Activated naive CD8-positive, alpha-beta T cell treated with anti-CD3 and anti-CD28 coated beads, Interleukin-2, amount 10 ng/mL, durations not matched to agents 7 days and 5 days (primary cell): ENCODE measurements at regions not wholly inside any gene's neighbourhood (a gene's known extent, or its start where the extent isn't known, plus 50 kb on each side); places are given as distances from the start of the nearest gene placed in this dataset.

Source experiments
- ATAC-seq: fragments of 150-1000 bp; cut with Tn5 transposase; one replicate; pipeline ENCODE4 v1.10.0; 2021; ENCODE audit warnings: low read depth, moderate library complexity
- POLR2A ChIA-PET: fragments of 350-600 bp; sonication (Branson Sonifier 250); formaldehyde crosslinking; loops from one replicate; lab custom pipeline; 2021; ENCODE audit warnings: antibody characterized with exemption; lab: Charles Lee
- DNase-seq: peaks from one replicate; pipeline ENCODE4 v3.0.0; 2021
- H3K27ac Mint-ChIP-seq: one replicate; pipeline ENCODE4 v1.8.0; 2022; ENCODE audit warnings: mild to moderate bottlenecking, mixed read lengths
- H3K27me3 Mint-ChIP-seq: one replicate; pipeline ENCODE4 v1.8.0; 2022; ENCODE audit warnings: mild to moderate bottlenecking, moderate library complexity, mixed read lengths
- H3K36me3 Mint-ChIP-seq: one replicate; pipeline ENCODE4 v1.8.0; 2021; ENCODE audit warnings: mild to moderate bottlenecking, mixed read lengths
- H3K4me1 Mint-ChIP-seq: one replicate; pipeline ENCODE4 v1.8.0; 2021; ENCODE audit warnings: mixed read lengths
- H3K4me3 Mint-ChIP-seq: one replicate; pipeline ENCODE4 v1.8.0; 2022; ENCODE audit warnings: mild to moderate bottlenecking, moderate library complexity, mixed read lengths
- H3K9me3 Mint-ChIP-seq: one replicate; pipeline ENCODE4 v1.8.0; 2021; ENCODE audit warnings: mixed read lengths

GRCh38 chr4:151459375-151459774, 50.4 kb downstream of the FHIP1A start:
- DNase-seq (no peak), ATAC-seq (no peak)
- Mint-ChIP-seq H3K27me3 (peaks cover 3% of the 10 kb centered on the region), H3K27ac (no peak overlapping the region), H3K4me3 (no peak overlapping the region), H3K4me1 (no peaks in the 10 kb centered on the region), H3K36me3 (no peaks in the 10 kb centered on the region), H3K9me3 (no peaks in the 10 kb centered on the region)
- POLR2A ChIA-PET, result no interaction called here

GRCh38 chr4:151460434-151460833, 51.5 kb downstream of the FHIP1A start:
- POLR2A ChIA-PET, result no interaction called here
- Mint-ChIP-seq H3K27me3 (peaks cover 3% of the 10 kb centered on the region), H3K27ac (no peak overlapping the region), H3K4me1 (no peaks in the 10 kb centered on the region), H3K9me3 (no peaks in the 10 kb centered on the region), H3K4me3 (no peak overlapping the region), H3K36me3 (no peaks in the 10 kb centered on the region)
- no peak for ATAC-seq
- no peak for DNase-seq

DNA sequence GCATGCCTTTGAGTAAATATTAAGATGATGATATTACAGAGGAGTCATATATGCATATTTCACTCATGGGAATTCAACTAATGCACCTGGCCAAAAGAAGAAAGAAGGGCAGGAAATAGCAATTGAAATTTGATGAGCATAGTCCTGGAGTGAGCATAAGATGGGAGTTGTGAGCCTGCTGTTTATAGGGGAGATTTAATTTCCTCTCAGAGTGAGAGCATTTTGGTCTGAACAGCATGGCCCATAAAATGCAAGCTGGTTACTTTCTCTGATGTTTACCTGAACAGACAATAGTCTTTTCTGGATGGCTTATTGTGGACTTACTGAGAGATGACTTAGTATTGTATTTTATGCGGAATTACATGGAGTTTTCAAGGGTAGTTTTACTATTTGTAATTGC, 53.6 kb downstream of the FHIP1A start:
- H3K36me3 Mint-ChIP-seq, result no peaks in the 10 kb centered on the region
- H3K27me3 Mint-ChIP-seq, result peaks cover 3% of the 10 kb centered on the region
- DNase-seq, result no peak
- H3K27ac Mint-ChIP-seq, result no peak overlapping the region
- H3K9me3 Mint-ChIP-seq, result no peaks in the 10 kb centered on the region
- POLR2A ChIA-PET, result no interaction called here
- no peaks in the 10 kb centered on the region for H3K4me1 Mint-ChIP-seq
- ATAC-seq, result no peak
- H3K4me3 Mint-ChIP-seq, result no peak overlapping the region

DNA sequence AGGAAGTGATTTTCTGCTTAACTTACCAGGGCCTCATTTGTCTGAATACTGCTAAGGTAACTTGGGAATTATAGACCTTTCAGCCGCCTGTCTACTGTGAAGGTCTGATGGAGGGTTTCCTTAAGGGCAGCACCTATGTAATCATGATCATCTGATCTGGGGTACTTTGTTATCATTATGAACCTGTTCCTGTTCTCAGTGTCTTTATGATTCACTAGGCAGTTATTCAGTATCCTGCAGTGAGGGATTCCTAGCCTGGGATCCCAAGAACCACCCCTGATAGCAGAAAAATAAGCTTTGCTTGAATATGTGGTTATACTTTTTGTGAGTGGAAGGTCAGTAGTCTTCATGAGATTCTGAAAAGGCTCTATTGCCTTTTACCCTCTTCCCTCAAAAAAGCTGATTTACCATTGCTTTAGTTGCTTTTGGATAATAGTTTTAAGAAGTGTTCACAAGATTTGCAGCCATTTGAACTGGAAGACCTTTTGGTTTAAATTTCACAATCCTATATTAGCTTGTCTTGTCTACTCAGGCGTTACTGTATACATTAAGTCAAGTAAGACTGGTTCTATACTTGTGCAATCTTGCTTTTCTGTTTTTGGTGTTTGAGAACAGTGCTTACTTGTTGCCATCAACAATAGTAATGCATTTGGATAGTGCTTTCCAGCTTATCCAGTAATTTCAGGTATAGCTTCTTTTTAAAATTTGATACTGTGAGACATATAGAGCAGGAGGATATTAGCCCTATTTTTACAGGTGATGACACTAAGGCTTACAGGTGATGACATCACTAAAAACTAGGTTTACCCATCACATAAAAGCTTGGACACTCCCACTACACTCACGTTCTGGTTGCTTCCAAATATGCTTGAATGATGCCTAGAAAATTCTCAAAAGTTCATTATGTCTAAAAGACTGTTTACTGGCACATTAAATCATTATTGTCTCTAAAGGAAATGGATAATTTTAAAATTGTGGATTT, 60.0 kb downstream of the FHIP1A start:
- ATAC-seq, result no peak
- H3K27me3 Mint-ChIP-seq, result peaks cover 15% of the 10 kb centered on the region
- H3K36me3 Mint-ChIP-seq, result no peaks in the 10 kb centered on the region
- POLR2A ChIA-PET, result no interaction called here
- H3K4me3 Mint-ChIP-seq, result no peak overlapping the region
- H3K4me1 Mint-ChIP-seq, result no peaks in the 10 kb centered on the region
- H3K9me3 Mint-ChIP-seq, result no peaks in the 10 kb centered on the region
- H3K27ac Mint-ChIP-seq, result no peak overlapping the region
- no peak for DNase-seq

- H3K27me3 Mint-ChIP-seq, result peaks cover 15% of the 10 kb centered on the region
- no peaks in the 10 kb centered on the region for H3K36me3 Mint-ChIP-seq
- DNase-seq (no peak), ATAC-seq (no peak)
- POLR2A ChIA-PET, result no interaction called here
- no peak overlapping the region for H3K27ac Mint-ChIP-seq
- no peaks in the 10 kb centered on the region for H3K4me1 Mint-ChIP-seq
- no peaks in the 10 kb centered on the region for H3K9me3 Mint-ChIP-seq
- no peak overlapping the region for H3K4me3 Mint-ChIP-seq
Observed at GRCh38 chr4:151469970-151470369, 61.0 kb downstream of the FHIP1A start.

- DNase-seq (no peak), ATAC-seq (no peak)
- POLR2A ChIA-PET, result no interaction called here
- Mint-ChIP-seq H3K4me1 (no peaks in the 10 kb centered on the region), H3K4me3 (no peak overlapping the region), H3K27ac (no peak overlapping the region), H3K9me3 (no peaks in the 10 kb centered on the region), H3K27me3 (peaks cover 21% of the 10 kb centered on the region), H3K36me3 (no peaks in the 10 kb centered on the region)
Observed at GRCh38 chr4:151471728-151472127, 62.8 kb downstream of the FHIP1A start.

DNA sequence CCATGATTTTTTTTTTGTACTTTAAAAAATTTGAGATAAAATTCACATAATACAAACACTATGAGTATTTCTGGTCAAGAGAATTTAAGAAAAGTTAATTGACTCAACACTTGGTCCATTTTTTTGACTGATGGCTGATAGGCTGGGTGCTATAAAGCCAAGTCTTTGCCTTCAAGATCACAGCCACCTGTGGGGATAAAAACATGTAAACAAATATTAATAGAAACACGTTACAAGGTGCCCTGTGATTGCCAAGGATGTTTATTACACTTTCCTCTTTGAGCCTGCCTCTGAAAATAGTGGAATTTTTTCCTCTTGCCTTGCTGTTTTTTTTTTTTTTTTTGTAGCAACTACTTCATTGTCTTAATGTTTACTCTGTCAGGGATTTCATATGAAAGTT, 63.3 kb downstream of the FHIP1A start:
- POLR2A ChIA-PET, result no interaction called here
- Mint-ChIP-seq H3K4me1 (no peaks in the 10 kb centered on the region), H3K27ac (no peak overlapping the region), H3K9me3 (no peaks in the 10 kb centered on the region), H3K4me3 (no peak overlapping the region), H3K36me3 (no peaks in the 10 kb centered on the region), H3K27me3 (peaks cover 21% of the 10 kb centered on the region)
- DNase-seq, result no peak
- ATAC-seq, result no peak

DNA sequence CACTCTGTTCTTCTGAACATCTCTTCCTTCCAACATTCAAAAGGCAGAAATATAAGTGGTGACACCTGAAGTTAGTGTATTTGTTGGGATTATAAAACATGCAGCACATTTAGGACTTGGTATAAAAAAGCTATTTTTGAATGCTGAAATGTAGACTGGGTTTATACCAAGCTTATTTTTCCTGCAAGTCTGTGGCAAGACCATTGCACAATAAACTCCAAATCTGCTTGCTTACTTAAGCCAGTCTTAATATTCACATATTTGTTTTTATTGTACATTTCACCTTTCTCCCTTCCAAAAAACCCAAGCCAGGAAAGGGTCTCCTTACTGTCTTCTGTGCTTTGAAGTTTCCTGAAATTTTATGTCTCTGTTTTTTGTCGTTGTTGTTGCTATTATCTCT, 63.7 kb downstream of the FHIP1A start:
- Mint-ChIP-seq H3K4me1 (no peaks in the 10 kb centered on the region), H3K4me3 (no peak overlapping the region), H3K36me3 (no peaks in the 10 kb centered on the region), H3K27ac (no peak overlapping the region), H3K9me3 (no peaks in the 10 kb centered on the region), H3K27me3 (peaks cover 21% of the 10 kb centered on the region)
- POLR2A ChIA-PET, result no interaction called here
- ATAC-seq (no peak), DNase-seq (no peak)

DNA sequence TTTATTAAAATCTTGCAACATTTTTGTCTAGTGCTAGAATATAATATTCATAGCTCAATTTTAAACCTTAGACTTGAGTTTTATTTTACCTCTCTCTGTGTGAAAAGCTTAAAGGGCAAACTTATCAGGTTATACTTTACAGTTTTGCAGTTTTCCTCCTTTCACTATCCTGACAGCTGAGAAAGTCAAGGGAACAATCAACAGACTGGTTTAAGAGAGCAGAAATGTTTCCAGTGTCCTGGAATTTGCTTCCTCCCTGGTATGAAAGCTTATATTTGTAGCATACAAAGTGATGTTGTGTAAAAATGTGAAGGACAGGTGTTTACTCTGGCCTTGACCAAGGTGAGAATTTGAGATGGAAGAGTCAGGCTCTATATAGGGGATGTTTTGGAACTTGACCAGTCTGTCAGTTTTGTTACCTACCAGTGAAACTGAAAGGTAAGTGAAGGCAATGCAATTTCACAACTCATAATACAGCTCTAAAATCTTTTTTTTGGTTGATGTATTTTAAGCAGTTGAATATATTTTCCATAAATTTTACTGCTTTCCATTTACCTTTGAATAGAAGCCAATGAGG, 64.6 kb downstream of the FHIP1A start:
- DNase-seq (no peak), ATAC-seq (no peak)
- no peaks in the 10 kb centered on the region for H3K9me3 Mint-ChIP-seq
- no peaks in the 10 kb centered on the region for H3K4me1 Mint-ChIP-seq
- peaks cover 21% of the 10 kb centered on the region for H3K27me3 Mint-ChIP-seq
- no peak overlapping the region for H3K4me3 Mint-ChIP-seq
- POLR2A ChIA-PET, result no interaction called here
- H3K27ac Mint-ChIP-seq, result no peak overlapping the region
- no peaks in the 10 kb centered on the region for H3K36me3 Mint-ChIP-seq

GRCh38 chr4:151475035-151475714, 66.2 kb downstream of the FHIP1A start:
- Mint-ChIP-seq H3K4me1 (no peaks in the 10 kb centered on the region), H3K4me3 (no peak overlapping the region), H3K36me3 (no peaks in the 10 kb centered on the region), H3K9me3 (no peaks in the 10 kb centered on the region), H3K27ac (no peak overlapping the region), H3K27me3 (peaks cover 24% of the 10 kb centered on the region)
- ATAC-seq, result no peak
- DNase-seq, result no peak
- POLR2A ChIA-PET, result no interaction called here

GRCh38 chr4:151481813-151482212, 72.8 kb downstream of the FHIP1A start:
- ATAC-seq (no peak), DNase-seq (no peak)
- Mint-ChIP-seq H3K36me3 (no peaks in the 10 kb centered on the region), H3K4me1 (no peaks in the 10 kb centered on the region), H3K27me3 (peaks cover 18% of the 10 kb centered on the region), H3K27ac (no peak overlapping the region), H3K4me3 (no peak overlapping the region), H3K9me3 (no peaks in the 10 kb centered on the region)
- POLR2A ChIA-PET, result no interaction called here

DNA sequence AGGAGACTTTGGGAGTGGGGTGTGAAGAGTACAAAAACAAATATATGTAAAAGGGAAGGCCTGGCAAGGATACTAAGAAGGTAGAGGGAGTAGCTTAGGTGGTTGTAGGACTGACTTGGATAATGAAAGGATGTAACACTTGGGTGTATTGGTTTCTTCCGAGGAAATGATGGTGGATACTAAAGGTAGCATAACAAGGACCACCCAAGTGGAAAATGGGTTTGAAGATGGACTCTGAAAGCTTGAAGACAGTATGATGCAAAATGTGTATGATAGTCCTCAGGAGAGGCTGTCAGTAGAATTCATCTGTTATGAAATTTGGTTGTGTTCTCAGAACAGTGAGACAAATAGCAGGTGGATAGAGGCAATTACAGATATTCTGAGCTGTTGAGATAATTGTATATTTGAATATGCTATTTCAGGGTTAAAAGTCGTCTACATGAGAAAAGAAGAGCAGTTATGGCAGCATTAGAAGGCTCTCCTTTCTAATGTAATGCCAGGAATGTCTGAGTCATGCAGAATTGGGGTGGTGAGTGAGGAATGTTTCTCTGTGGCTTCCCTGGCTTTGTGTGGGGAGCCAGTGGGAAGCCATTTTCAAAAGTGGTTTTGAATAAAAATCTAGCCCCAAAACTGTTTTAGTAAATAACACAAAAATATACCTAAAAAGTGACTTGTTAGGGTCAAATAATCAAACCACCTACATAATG, 75.6 kb downstream of the FHIP1A start:
- peaks cover 14% of the 10 kb centered on the region for H3K27me3 Mint-ChIP-seq
- no peaks in the 10 kb centered on the region for H3K9me3 Mint-ChIP-seq
- no peak overlapping the region for H3K27ac Mint-ChIP-seq
- no peak for ATAC-seq
- H3K36me3 Mint-ChIP-seq, result no peaks in the 10 kb centered on the region
- no peak for DNase-seq
- POLR2A ChIA-PET, result no interaction called here
- no peaks in the 10 kb centered on the region for H3K4me1 Mint-ChIP-seq
- H3K4me3 Mint-ChIP-seq, result no peak overlapping the region

- Mint-ChIP-seq H3K27me3 (peaks cover 11% of the 10 kb centered on the region), H3K27ac (no peak overlapping the region), H3K4me3 (no peak overlapping the region), H3K36me3 (no peaks in the 10 kb centered on the region), H3K4me1 (no peaks in the 10 kb centered on the region), H3K9me3 (peaks cover 2% of the 10 kb centered on the region)
- DNase-seq, result no peak
- no peak for ATAC-seq
- POLR2A ChIA-PET, result no interaction called here
Observed at GRCh38 chr4:151485541-151486131, 76.7 kb downstream of the FHIP1A start.
